Panc1 (cell line): ENCODE measurements at regions not wholly inside any gene's neighbourhood (a gene's known extent, or its start where the extent isn't known, plus 50 kb on each side); places are given as distances from the start of the nearest gene placed in this dataset.

Experiments used
- ATAC-seq: fragments of 200-7000 bp; cut with Tn5 transposase; 2 replicates; pipeline ENCODE4 v1.9.1; 2020; ENCODE audit warnings: mild to moderate bottlenecking, moderate library complexity
- BruUV-seq: library from RNA; stranded (reverse); fragments of 400-500 nt; replicated peaks from 2 replicates; lab custom pipeline; 2021; lab: Mats Ljungman, UMichigan
- CTCF ChIA-PET: fragments of 300-600 bp; sonication (Branson Sonifier 250); formaldehyde crosslinking; loops from one replicate; lab custom pipeline; 2022; ENCODE audit warnings: antibody characterized with exemption; lab: Charles Lee
- POLR2A ChIA-PET: fragments of 300-600 bp; sonication (Branson Sonifier 250); formaldehyde crosslinking; loops from one replicate; lab custom pipeline; 2022; ENCODE audit warnings: antibody characterized with exemption; lab: Charles Lee
- DNase-seq: peaks from one replicate; pipeline ENCODE4 v3.0.0-alpha.2; 2010; ENCODE audit warnings: low read depth, low spot score
- H3K27ac ChIP-seq: 2 replicates; pipeline ENCODE4 v1.5.1; 2011; ENCODE audit warnings: mild to moderate bottlenecking, low read length, inconsistent platforms
- H3K27me3 ChIP-seq: fragments of 200-500 bp; sonication (Bioruptor generic); 2 replicates; pipeline ENCODE4 v1.6.0; 2014; ENCODE audit warnings: low read length, inconsistent platforms; ENCODE audit not compliant: control insufficient read depth, insufficient read depth
- H3K36me3 ChIP-seq: fragments of 200-500 bp; sonication (Bioruptor generic); 2 replicates; pipeline ENCODE4 v1.5.1; 2014; ENCODE audit warnings: inconsistent platforms, mild to moderate bottlenecking, low read length, moderate library complexity; ENCODE audit not compliant: control insufficient read depth, insufficient read depth
- H3K4me1 ChIP-seq: 2 replicates; pipeline ENCODE4 v1.5.1; 2011; ENCODE audit warnings: inconsistent platforms, mild to moderate bottlenecking, low read length, moderate library complexity; ENCODE audit not compliant: control insufficient read depth, insufficient read depth
- H3K4me3 ChIP-seq, 2 experiments: 2 replicates each; pipeline ENCODE4 v1.5.1; 2011 to 2012; ENCODE audit warnings: low read depth in 2 of 2, low read length in 2 of 2, mild to moderate bottlenecking in 2 of 2, inconsistent platforms in 1 of 2, moderate library complexity in 1 of 2
- H3K9me3 ChIP-seq: fragments of 200-500 bp; sonication (Bioruptor generic); 2 replicates; pipeline ENCODE4 v1.5.1; 2014; ENCODE audit warnings: low read depth, mild to moderate bottlenecking, inconsistent platforms, low read length, moderate library complexity; ENCODE audit not compliant: control insufficient read depth, insufficient read depth
- POLR2AphosphoS5 ChIP-seq: IDR thresholded peaks from 2 replicates; pipeline ENCODE4 v1.6.1; 2012; ENCODE audit warnings: mild to moderate bottlenecking, low read depth, low read length, moderate library complexity
- REST ChIP-seq, 2 experiments: IDR thresholded peaks; 2 replicates each; pipeline ENCODE4 v1.6.1; 2011 to 2012; ENCODE audit warnings: low read depth in 2 of 2, control low read depth in 1 of 2, low read length in 1 of 2, mild to moderate bottlenecking in 1 of 2, moderate library complexity in 1 of 2; ENCODE audit not compliant: insufficient read depth in 1 of 2
- SIN3A ChIP-seq: IDR thresholded peaks from 2 replicates; pipeline ENCODE4 v1.6.1; 2012; ENCODE audit warnings: low read depth, mild to moderate bottlenecking, low read length, moderate library complexity, borderline replicate concordance; ENCODE audit not compliant: insufficient read depth
- TCF7L2 ChIP-seq: IDR thresholded peaks from 2 replicates; pipeline ENCODE4 v1.6.1; 2011; ENCODE audit warnings: mild to moderate bottlenecking, low read depth, low read length, inconsistent platforms
- in situ Hi-C: cut with HindIII; loops from 2 replicates; pipeline ENCODE4 v1.10.0; 2016; ENCODE audit warnings: low sequenced_read_pairs, low pct_unique_long_range_greater_than_20kb
- intact Hi-C: fragments of 100-400 bp; cut with micrococcal nuclease; formaldehyde crosslinking; loops from one replicate; pipeline ENCODE4 v1.10.0; 2022; ENCODE audit not compliant: unreplicated experiment
- TF ChIP-seq, protein P1 (sequence below): fragments of 450-650 bp; IDR thresholded peaks from 2 replicates; pipeline ENCODE4 v1.5.1; 2017; ENCODE audit warnings: mild to moderate bottlenecking

DNA sequence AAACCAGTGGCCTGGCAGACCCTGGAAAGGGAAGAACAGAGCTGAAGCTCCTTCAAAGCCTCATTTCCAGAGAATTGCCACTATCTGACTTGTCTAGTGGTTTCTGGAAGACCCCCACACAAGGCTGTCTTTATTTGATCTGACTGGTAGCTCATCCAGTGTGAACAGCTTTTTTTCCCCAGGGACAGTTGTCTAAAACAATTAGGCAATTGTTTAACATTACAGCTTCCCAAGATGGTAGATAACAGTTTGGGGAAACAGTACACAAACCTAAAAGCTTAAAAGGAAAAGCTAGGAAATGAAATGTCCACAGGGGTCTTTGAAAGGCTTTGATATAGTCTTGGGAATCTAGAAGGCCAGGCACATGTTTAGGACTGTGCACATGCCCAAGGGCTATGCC, 203.4 kb upstream of the CTBP2 start:
- Histone ChIP-seq H3K4me1 (no peaks in the 10 kb centered on the region), H3K4me3 (no peak overlapping the region), H3K9me3 (no peaks in the 10 kb centered on the region), H3K36me3 (no peaks in the 10 kb centered on the region), H3K27ac (no peak overlapping the region), H3K27me3 (peaks cover 19% of the 10 kb centered on the region)
- in situ Hi-C loops: no loop called here
- CTCF ChIA-PET: no interaction called here
- no TSS peak for BruUV-seq
- DNase-seq: no peak
- POLR2A ChIA-PET: no interaction called here
- TF ChIP-seq REST (IDR thresholded peaks at IDR 0.05; ENCODE audit: insufficient read depth in 1 of 2, low read depth in 2 of 2, low read length in 1 of 2) (no peak), SIN3A (no peak), TCF7L2 (no peak), POLR2AphosphoS5 (no peak)
- TF ChIP-seq, protein P1, sequence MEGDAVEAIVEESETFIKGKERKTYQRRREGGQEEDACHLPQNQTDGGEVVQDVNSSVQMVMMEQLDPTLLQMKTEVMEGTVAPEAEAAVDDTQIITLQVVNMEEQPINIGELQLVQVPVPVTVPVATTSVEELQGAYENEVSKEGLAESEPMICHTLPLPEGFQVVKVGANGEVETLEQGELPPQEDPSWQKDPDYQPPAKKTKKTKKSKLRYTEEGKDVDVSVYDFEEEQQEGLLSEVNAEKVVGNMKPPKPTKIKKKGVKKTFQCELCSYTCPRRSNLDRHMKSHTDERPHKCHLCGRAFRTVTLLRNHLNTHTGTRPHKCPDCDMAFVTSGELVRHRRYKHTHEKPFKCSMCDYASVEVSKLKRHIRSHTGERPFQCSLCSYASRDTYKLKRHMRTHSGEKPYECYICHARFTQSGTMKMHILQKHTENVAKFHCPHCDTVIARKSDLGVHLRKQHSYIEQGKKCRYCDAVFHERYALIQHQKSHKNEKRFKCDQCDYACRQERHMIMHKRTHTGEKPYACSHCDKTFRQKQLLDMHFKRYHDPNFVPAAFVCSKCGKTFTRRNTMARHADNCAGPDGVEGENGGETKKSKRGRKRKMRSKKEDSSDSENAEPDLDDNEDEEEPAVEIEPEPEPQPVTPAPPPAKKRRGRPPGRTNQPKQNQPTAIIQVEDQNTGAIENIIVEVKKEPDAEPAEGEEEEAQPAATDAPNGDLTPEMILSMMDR: no peak
- intact Hi-C loops: no loop called here
- no peak for ATAC-seq

DNA sequence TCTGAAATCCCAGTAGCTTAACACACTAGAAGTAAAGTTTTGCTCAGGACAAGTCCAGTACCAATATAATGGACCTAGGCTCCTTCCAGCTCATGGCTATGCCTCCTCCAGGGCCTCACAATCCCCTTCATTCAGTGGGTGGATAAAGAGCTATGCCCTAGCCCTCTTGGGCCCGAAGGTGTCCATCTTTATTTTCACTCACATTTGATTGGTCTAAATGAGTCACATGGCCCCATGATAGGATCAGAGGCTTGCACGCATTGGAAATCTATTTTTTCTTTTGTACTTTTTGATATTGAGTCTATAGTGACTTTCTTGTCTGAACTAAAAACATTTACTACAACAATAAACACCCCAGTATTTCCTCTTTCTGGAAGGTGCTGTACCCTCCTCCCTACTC, 202.6 kb upstream of the CTBP2 start:
- in situ Hi-C loops: no loop called here
- BruUV-seq: no TSS peak
- H3K27me3 ChIP-seq: peaks cover 18% of the 10 kb centered on the region
- H3K9me3 ChIP-seq: no peaks in the 10 kb centered on the region
- H3K4me3 ChIP-seq: no peak overlapping the region
- ChIA-PET POLR2A (no interaction called here), CTCF (no interaction called here)
- TF ChIP-seq POLR2AphosphoS5: no peak
- TF ChIP-seq SIN3A: no peak
- TF ChIP-seq REST (IDR thresholded peaks at IDR 0.05; ENCODE audit: insufficient read depth in 1 of 2, low read depth in 2 of 2, low read length in 1 of 2): no peak
- TF ChIP-seq, protein P1: no peak
- TF ChIP-seq TCF7L2: no peak
- no peaks in the 10 kb centered on the region for H3K36me3 ChIP-seq
- intact Hi-C loops: no loop called here
- DNase-seq (no peak), ATAC-seq (no peak)
- no peak overlapping the region for H3K27ac ChIP-seq
- no peaks in the 10 kb centered on the region for H3K4me1 ChIP-seq
